ENCODE measurements at regions not wholly inside any gene's neighbourhood (a gene's known extent, or its start where the extent isn't known, plus 50 kb on each side); places are given as distances from the start of the nearest gene placed in this dataset.

DNA sequence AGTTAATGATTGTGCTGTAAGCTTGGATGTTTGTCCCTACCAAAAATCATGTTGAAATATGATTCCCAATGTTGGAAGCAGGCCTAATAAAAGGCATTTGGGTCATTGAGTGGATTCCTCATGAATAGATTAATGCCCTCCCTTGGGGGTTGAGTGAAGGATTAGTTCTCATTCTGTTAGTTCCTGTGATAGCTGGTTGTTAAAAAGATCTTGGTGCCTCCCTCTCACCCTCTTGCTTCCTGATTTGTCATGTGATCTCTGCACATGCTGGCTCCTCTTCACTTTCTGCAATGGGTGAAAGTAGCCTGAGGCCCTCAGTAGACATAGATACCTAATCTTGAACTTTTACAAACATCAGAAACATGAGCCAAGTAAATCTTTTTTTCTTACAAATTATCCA lies 115.6 kb upstream of the HCRTR2 start:
- DNase-seq (ENCODE audit: low spot score) = peak; percentile 87
- H3K4me1 ChIP-seq (ENCODE audit: insufficient read depth, low read length, poor library complexity, severe bottlenecking) = no peaks in the 10 kb centered on the region
- TF ChIP-seq, protein P1, sequence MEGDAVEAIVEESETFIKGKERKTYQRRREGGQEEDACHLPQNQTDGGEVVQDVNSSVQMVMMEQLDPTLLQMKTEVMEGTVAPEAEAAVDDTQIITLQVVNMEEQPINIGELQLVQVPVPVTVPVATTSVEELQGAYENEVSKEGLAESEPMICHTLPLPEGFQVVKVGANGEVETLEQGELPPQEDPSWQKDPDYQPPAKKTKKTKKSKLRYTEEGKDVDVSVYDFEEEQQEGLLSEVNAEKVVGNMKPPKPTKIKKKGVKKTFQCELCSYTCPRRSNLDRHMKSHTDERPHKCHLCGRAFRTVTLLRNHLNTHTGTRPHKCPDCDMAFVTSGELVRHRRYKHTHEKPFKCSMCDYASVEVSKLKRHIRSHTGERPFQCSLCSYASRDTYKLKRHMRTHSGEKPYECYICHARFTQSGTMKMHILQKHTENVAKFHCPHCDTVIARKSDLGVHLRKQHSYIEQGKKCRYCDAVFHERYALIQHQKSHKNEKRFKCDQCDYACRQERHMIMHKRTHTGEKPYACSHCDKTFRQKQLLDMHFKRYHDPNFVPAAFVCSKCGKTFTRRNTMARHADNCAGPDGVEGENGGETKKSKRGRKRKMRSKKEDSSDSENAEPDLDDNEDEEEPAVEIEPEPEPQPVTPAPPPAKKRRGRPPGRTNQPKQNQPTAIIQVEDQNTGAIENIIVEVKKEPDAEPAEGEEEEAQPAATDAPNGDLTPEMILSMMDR (conservative IDR thresholded peaks at IDR 0.05; ENCODE audit: low read depth, low read length) = no peak
- no peak overlapping the region for H3K4me3 ChIP-seq (ENCODE audit: low read depth, low read length, poor library complexity, severe bottlenecking)
- POLR2A ChIA-PET (ENCODE audit: low non-redundant PET) = no interaction called here
- H3K9me3 ChIP-seq (ENCODE audit: low read depth, low read length, poor library complexity, severe bottlenecking) = peaks cover 6% of the 10 kb centered on the region
- H3K27me3 ChIP-seq (replicated peaks; ENCODE audit: insufficient read depth, low read depth, low read length, poor library complexity) = no peaks in the 10 kb centered on the region
- no TSS peak for BruUV-seq (replicated peaks)
- no peaks in the 10 kb centered on the region for H3K36me3 ChIP-seq (ENCODE audit: insufficient read depth, low read length, poor library complexity, severe bottlenecking)
- no peak overlapping the region for H3K27ac ChIP-seq (ENCODE audit: low read depth, low read length, poor library complexity, severe bottlenecking)
- intact Hi-C loops (cut with micrococcal nuclease; ENCODE audit: unreplicated experiment) = no loop called here
- CTCF ChIA-PET = no interaction called here

- Histone ChIP-seq H3K9me3 (ENCODE audit: low read depth, low read length, poor library complexity, severe bottlenecking) (no peaks in the 10 kb centered on the region), H3K36me3 (ENCODE audit: insufficient read depth, low read length, poor library complexity, severe bottlenecking) (no peaks in the 10 kb centered on the region), H3K4me3 (ENCODE audit: low read depth, low read length, poor library complexity, severe bottlenecking) (no peak overlapping the region), H3K4me1 (ENCODE audit: insufficient read depth, low read length, poor library complexity, severe bottlenecking) (no peaks in the 10 kb centered on the region), H3K27ac (ENCODE audit: low read depth, low read length, poor library complexity, severe bottlenecking) (no peak overlapping the region), H3K27me3 (replicated peaks; ENCODE audit: insufficient read depth, low read depth, low read length, poor library complexity) (no peaks in the 10 kb centered on the region)
- TF ChIP-seq EZH2 (IDR thresholded peaks at IDR 0.05; ENCODE audit: borderline replicate concordance, low read depth, low read length, poor library complexity, severe bottlenecking) = no peak
- TF ChIP-seq, protein P1 (conservative IDR thresholded peaks at IDR 0.05; ENCODE audit: low read depth, low read length) = no peak
- DNase-seq (ENCODE audit: low spot score) = no peak
- intact Hi-C loops (cut with micrococcal nuclease; ENCODE audit: unreplicated experiment) = loop anchor here (5.0 kb wide), 2 partner anchors 348 to 1078 kb away; no protein-coding TSS in a partner anchor
- BruUV-seq (replicated peaks) = no TSS peak
- CTCF ChIA-PET = no interaction called here
- POLR2A ChIA-PET (ENCODE audit: low non-redundant PET) = no interaction called here
Measured at GRCh38 chr6:55064711-55065420, 109.4 kb upstream of the HCRTR2 start.

- intact Hi-C loops (cut with micrococcal nuclease; ENCODE audit: unreplicated experiment) = loop anchor here (5.0 kb wide), 2 partner anchors 352 to 1082 kb away; no protein-coding TSS in a partner anchor
- H3K4me1 ChIP-seq (ENCODE audit: insufficient read depth, low read length, poor library complexity, severe bottlenecking) = no peaks in the 10 kb centered on the region
- no peaks in the 10 kb centered on the region for H3K9me3 ChIP-seq (ENCODE audit: low read depth, low read length, poor library complexity, severe bottlenecking)
- no peak for TF ChIP-seq EZH2 (IDR thresholded peaks at IDR 0.05; ENCODE audit: borderline replicate concordance, low read depth, low read length, poor library complexity, severe bottlenecking)
- TF ChIP-seq, protein P1 (conservative IDR thresholded peaks at IDR 0.05; ENCODE audit: low read depth, low read length) = peak; percentile 85
- DNase-seq (ENCODE audit: low spot score) = peak; percentile 71
- CTCF ChIA-PET = interaction anchor here (0.6 to 1.6 kb wide), 5 partner anchors 253 to 1083 kb away, joined by 3 to 12 read pairs (median 3); no protein-coding TSS in a partner anchor
- H3K4me3 ChIP-seq (ENCODE audit: low read depth, low read length, poor library complexity, severe bottlenecking) = no peak overlapping the region
- no peak overlapping the region for H3K27ac ChIP-seq (ENCODE audit: low read depth, low read length, poor library complexity, severe bottlenecking)
- no TSS peak for BruUV-seq (replicated peaks)
- no peaks in the 10 kb centered on the region for H3K36me3 ChIP-seq (ENCODE audit: insufficient read depth, low read length, poor library complexity, severe bottlenecking)
- H3K27me3 ChIP-seq (replicated peaks; ENCODE audit: insufficient read depth, low read depth, low read length, poor library complexity) = no peaks in the 10 kb centered on the region
- POLR2A ChIA-PET (ENCODE audit: low non-redundant PET) = no interaction called here
Measured at GRCh38 chr6:55069132-55069781, 105.1 kb upstream of the HCRTR2 start.

Measured in A673 (cell line).